ENCODE measurements at regions not wholly inside any gene's neighbourhood (a gene's known extent, or its start where the extent isn't known, plus 50 kb on each side); places are given as distances from the start of the nearest gene placed in this dataset.

- no peaks in the 10 kb centered on the region for H4K20me1 ChIP-seq (ENCODE audit: insufficient read depth, low read length)
- H3K4me3 ChIP-seq (ENCODE audit: insufficient read depth, low read depth, low read length): no peak overlapping the region
- FAIRE-seq: peak; percentile 29
- H3K36me3 Mint-ChIP-seq (ENCODE audit: low read depth, unreplicated experiment): no peaks in the 10 kb centered on the region
- H3K27ac ChIP-seq (ENCODE audit: low read depth, low read length): peak overlapping the region; percentile 17
- DNase-seq (ENCODE audit: low read depth): peak; percentile 15
- H3K36me3 ChIP-seq (ENCODE audit: insufficient read depth, low read length): no peaks in the 10 kb centered on the region
- H3K9me3 Mint-ChIP-seq (ENCODE audit: unreplicated experiment): no peaks in the 10 kb centered on the region
- H2AFZ ChIP-seq (ENCODE audit: low read depth, low read length): no peak overlapping the region
- H3K4me1 Mint-ChIP-seq (ENCODE audit: low read depth, unreplicated experiment): peaks cover 16% of the 10 kb centered on the region
- H3K4me2 ChIP-seq (ENCODE audit: low read length): peak overlapping the region; percentile 21
- H3K9me3 ChIP-seq (ENCODE audit: insufficient read depth, low read depth, low read length): no peaks in the 10 kb centered on the region
- H3K27me3 ChIP-seq (ENCODE audit: insufficient read depth, low read length): no peaks in the 10 kb centered on the region
- H3K79me2 ChIP-seq (ENCODE audit: insufficient read depth, low read length): no peaks in the 10 kb centered on the region
- TF ChIP-seq EZH2 (IDR thresholded peaks at IDR 0.05; ENCODE audit: insufficient read depth, low read length): no peak
- no peak for TF ChIP-seq CTCF (IDR thresholded peaks at IDR 0.05; ENCODE audit: insufficient read depth, low read depth, low read length)
- H3K4me3 Mint-ChIP-seq (ENCODE audit: unreplicated experiment): no peak overlapping the region
- no peak overlapping the region for H3K9ac ChIP-seq (ENCODE audit: low read length)
- H3K4me1 ChIP-seq (ENCODE audit: insufficient read depth, low read length): peaks cover 17% of the 10 kb centered on the region
- no peaks in the 10 kb centered on the region for H3K27me3 Mint-ChIP-seq (ENCODE audit: low read depth, unreplicated experiment)
- H3K27ac Mint-ChIP-seq (ENCODE audit: unreplicated experiment): peak overlapping the region; percentile 9
Measured at GRCh38 chr12:90098132-90098779, 389.6 kb upstream of the ATP2B1 start.

GRCh38 chr12:90091809-90092208 lies 383.2 kb upstream of the ATP2B1 start:
- no peaks in the 10 kb centered on the region for H3K27me3 Mint-ChIP-seq (ENCODE audit: low read depth, unreplicated experiment)
- Histone ChIP-seq H3K9ac (ENCODE audit: low read length) (no peak overlapping the region), H3K4me3 (ENCODE audit: insufficient read depth, low read depth, low read length) (no peak overlapping the region), H2AFZ (ENCODE audit: low read depth, low read length) (no peak overlapping the region), H3K4me1 (ENCODE audit: insufficient read depth, low read length) (peaks cover 16% of the 10 kb centered on the region), H3K36me3 (ENCODE audit: insufficient read depth, low read length) (no peaks in the 10 kb centered on the region), H3K79me2 (ENCODE audit: insufficient read depth, low read length) (no peaks in the 10 kb centered on the region), H3K27ac (ENCODE audit: low read depth, low read length) (peak overlapping the region; percentile 79), H3K27me3 (ENCODE audit: insufficient read depth, low read length) (no peaks in the 10 kb centered on the region), H4K20me1 (ENCODE audit: insufficient read depth, low read length) (no peaks in the 10 kb centered on the region), H3K9me3 (ENCODE audit: insufficient read depth, low read depth, low read length) (no peaks in the 10 kb centered on the region), H3K4me2 (ENCODE audit: low read length) (peak overlapping the region; percentile 67)
- H3K4me3 Mint-ChIP-seq (ENCODE audit: unreplicated experiment): no peak overlapping the region
- peaks cover 2% of the 10 kb centered on the region for H3K9me3 Mint-ChIP-seq (ENCODE audit: unreplicated experiment)
- FAIRE-seq: no peak
- H3K27ac Mint-ChIP-seq (ENCODE audit: unreplicated experiment): peak overlapping the region; percentile 97
- H3K4me1 Mint-ChIP-seq (ENCODE audit: low read depth, unreplicated experiment): peaks cover 19% of the 10 kb centered on the region
- no peak for DNase-seq (ENCODE audit: low read depth)
- TF ChIP-seq CTCF (IDR thresholded peaks at IDR 0.05; ENCODE audit: insufficient read depth, low read depth, low read length) (no peak), EZH2 (IDR thresholded peaks at IDR 0.05; ENCODE audit: insufficient read depth, low read length) (no peak)
- no peaks in the 10 kb centered on the region for H3K36me3 Mint-ChIP-seq (ENCODE audit: low read depth, unreplicated experiment)

- H3K27ac ChIP-seq (ENCODE audit: low read depth, low read length): peak overlapping the region; percentile 79
- peaks cover 19% of the 10 kb centered on the region for H3K4me1 ChIP-seq (ENCODE audit: insufficient read depth, low read length)
- no peaks in the 10 kb centered on the region for H3K79me2 ChIP-seq (ENCODE audit: insufficient read depth, low read length)
- peaks cover 2% of the 10 kb centered on the region for H3K9me3 Mint-ChIP-seq (ENCODE audit: unreplicated experiment)
- H3K4me2 ChIP-seq (ENCODE audit: low read length): peak overlapping the region; percentile 67
- H2AFZ ChIP-seq (ENCODE audit: low read depth, low read length): no peak overlapping the region
- H3K36me3 Mint-ChIP-seq (ENCODE audit: low read depth, unreplicated experiment): no peaks in the 10 kb centered on the region
- no peak overlapping the region for H3K4me3 Mint-ChIP-seq (ENCODE audit: unreplicated experiment)
- peak overlapping the region; percentile 97 for H3K27ac Mint-ChIP-seq (ENCODE audit: unreplicated experiment)
- no peaks in the 10 kb centered on the region for H3K36me3 ChIP-seq (ENCODE audit: insufficient read depth, low read length)
- DNase-seq (ENCODE audit: low read depth): peak; percentile 97
- H4K20me1 ChIP-seq (ENCODE audit: insufficient read depth, low read length): no peaks in the 10 kb centered on the region
- H3K27me3 Mint-ChIP-seq (ENCODE audit: low read depth, unreplicated experiment): no peaks in the 10 kb centered on the region
- TF ChIP-seq EZH2 (IDR thresholded peaks at IDR 0.05; ENCODE audit: insufficient read depth, low read length): no peak
- TF ChIP-seq CTCF (IDR thresholded peaks at IDR 0.05; ENCODE audit: insufficient read depth, low read depth, low read length): no peak
- H3K4me3 ChIP-seq (ENCODE audit: insufficient read depth, low read depth, low read length): peak overlapping the region; percentile 9
- H3K4me1 Mint-ChIP-seq (ENCODE audit: low read depth, unreplicated experiment): peaks cover 21% of the 10 kb centered on the region
- peak; percentile 93 for FAIRE-seq
- H3K9me3 ChIP-seq (ENCODE audit: insufficient read depth, low read depth, low read length): no peaks in the 10 kb centered on the region
- peak overlapping the region; percentile 62 for H3K9ac ChIP-seq (ENCODE audit: low read length)
- H3K27me3 ChIP-seq (ENCODE audit: insufficient read depth, low read length): no peaks in the 10 kb centered on the region
Measured at GRCh38 chr12:90090929-90091651, 382.5 kb upstream of the ATP2B1 start.
